ENCODE measurements at regions not wholly inside any gene's neighbourhood (a gene's known extent, or its start where the extent isn't known, plus 50 kb on each side); places are given as distances from the start of the nearest gene placed in this dataset.

GRCh38 chr2:123770996-123771720 lies 253.9 kb upstream of the CNTNAP5 start:
- H3K27me3 ChIP-seq: no peaks in the 10 kb centered on the region
- no peak for DNase-seq
- in situ Hi-C loops (cut with MboI; ENCODE audit: low pct_ligation_motif_present in 1 of 4, low pct_unique_long_range_greater_than_20kb in 1 of 4, low sequenced_read_pairs in 3 of 4) (no loop called here), intact Hi-C loops (cut with DNase I; ENCODE audit: low total_unique reads) (no loop called here)
- H3K27ac ChIP-seq: no peak overlapping the region
- no peaks in the 10 kb centered on the region for H3K36me3 ChIP-seq
- H3K4me1 ChIP-seq: no peaks in the 10 kb centered on the region
- H3K9me3 ChIP-seq: no peaks in the 10 kb centered on the region
- H3K4me3 ChIP-seq: no peak overlapping the region
- TF ChIP-seq EP300 (IDR thresholded peaks at IDR 0.05; ENCODE audit: low read depth) (no peak), POLR2A (IDR thresholded peaks at IDR 0.05) (no peak), POLR2AphosphoS5 (IDR thresholded peaks at IDR 0.05) (no peak)
- TF ChIP-seq, protein P1, sequence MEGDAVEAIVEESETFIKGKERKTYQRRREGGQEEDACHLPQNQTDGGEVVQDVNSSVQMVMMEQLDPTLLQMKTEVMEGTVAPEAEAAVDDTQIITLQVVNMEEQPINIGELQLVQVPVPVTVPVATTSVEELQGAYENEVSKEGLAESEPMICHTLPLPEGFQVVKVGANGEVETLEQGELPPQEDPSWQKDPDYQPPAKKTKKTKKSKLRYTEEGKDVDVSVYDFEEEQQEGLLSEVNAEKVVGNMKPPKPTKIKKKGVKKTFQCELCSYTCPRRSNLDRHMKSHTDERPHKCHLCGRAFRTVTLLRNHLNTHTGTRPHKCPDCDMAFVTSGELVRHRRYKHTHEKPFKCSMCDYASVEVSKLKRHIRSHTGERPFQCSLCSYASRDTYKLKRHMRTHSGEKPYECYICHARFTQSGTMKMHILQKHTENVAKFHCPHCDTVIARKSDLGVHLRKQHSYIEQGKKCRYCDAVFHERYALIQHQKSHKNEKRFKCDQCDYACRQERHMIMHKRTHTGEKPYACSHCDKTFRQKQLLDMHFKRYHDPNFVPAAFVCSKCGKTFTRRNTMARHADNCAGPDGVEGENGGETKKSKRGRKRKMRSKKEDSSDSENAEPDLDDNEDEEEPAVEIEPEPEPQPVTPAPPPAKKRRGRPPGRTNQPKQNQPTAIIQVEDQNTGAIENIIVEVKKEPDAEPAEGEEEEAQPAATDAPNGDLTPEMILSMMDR (IDR thresholded peaks at IDR 0.05): no peak
- 60% methylated on average over 1 of the region's 1 CpG; no CpG with 5 or more reads in 1 of the 2 donors for WGBS, 2 donors (ENCODE audit: low coverage in 1 of 2)

GRCh38 chr2:123771928-123772632 lies 253.0 kb upstream of the CNTNAP5 start:
- WGBS, 2 donors (ENCODE audit: low coverage in 1 of 2): 32 to 39% methylated on average over 2 of the region's 2 CpGs
- Histone ChIP-seq H3K4me3 (no peak overlapping the region), H3K27me3 (no peaks in the 10 kb centered on the region), H3K9me3 (no peaks in the 10 kb centered on the region), H3K36me3 (no peaks in the 10 kb centered on the region), H3K27ac (no peak overlapping the region), H3K4me1 (no peaks in the 10 kb centered on the region)
- in situ Hi-C loops (cut with MboI; ENCODE audit: low pct_ligation_motif_present in 1 of 4, low pct_unique_long_range_greater_than_20kb in 1 of 4, low sequenced_read_pairs in 3 of 4): no loop called here
- intact Hi-C loops (cut with DNase I; ENCODE audit: low total_unique reads): no loop called here
- DNase-seq: no peak
- TF ChIP-seq EP300 (IDR thresholded peaks at IDR 0.05; ENCODE audit: low read depth) (no peak), POLR2AphosphoS5 (IDR thresholded peaks at IDR 0.05) (no peak), POLR2A (IDR thresholded peaks at IDR 0.05) (no peak)
- TF ChIP-seq, protein P1 (IDR thresholded peaks at IDR 0.05): no peak

GRCh38 chr2:123777116-123777515 lies 248.0 kb upstream of the CNTNAP5 start:
- Histone ChIP-seq H3K9me3 (no peaks in the 10 kb centered on the region), H3K27me3 (no peaks in the 10 kb centered on the region), H3K4me1 (no peaks in the 10 kb centered on the region), H3K4me3 (no peak overlapping the region), H3K36me3 (no peaks in the 10 kb centered on the region), H3K27ac (no peak overlapping the region)
- WGBS, 2 donors (ENCODE audit: low coverage in 1 of 2): 73 to 75% methylated on average over 1 of the region's 1 CpG
- no peak for TF ChIP-seq POLR2A (IDR thresholded peaks at IDR 0.05)
- TF ChIP-seq EP300 (IDR thresholded peaks at IDR 0.05; ENCODE audit: low read depth): no peak
- no peak for TF ChIP-seq POLR2AphosphoS5 (IDR thresholded peaks at IDR 0.05)
- TF ChIP-seq, protein P1 (IDR thresholded peaks at IDR 0.05): no peak
- intact Hi-C loops (cut with DNase I; ENCODE audit: low total_unique reads) (no loop called here), in situ Hi-C loops (cut with MboI; ENCODE audit: low pct_ligation_motif_present in 1 of 4, low pct_unique_long_range_greater_than_20kb in 1 of 4, low sequenced_read_pairs in 3 of 4) (no loop called here)
- DNase-seq: no peak

DNA sequence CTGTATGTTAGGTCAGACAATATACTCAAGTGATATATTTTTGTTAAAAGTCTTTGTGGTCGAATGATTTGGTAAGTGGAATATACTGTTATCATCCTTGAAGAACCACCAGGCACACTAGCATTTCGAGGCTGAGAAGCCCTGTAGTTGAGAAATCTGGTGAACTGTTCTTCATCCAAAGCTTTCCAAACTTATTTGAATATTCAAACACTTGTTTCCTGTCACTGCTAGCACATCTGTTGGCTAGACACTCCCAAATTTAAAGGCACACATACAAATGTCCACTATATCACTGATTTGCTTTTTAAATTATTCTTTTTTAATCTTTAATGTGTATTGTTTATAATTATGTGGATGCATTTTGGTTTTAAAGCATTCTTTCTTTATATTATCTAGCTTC lies 241.9 kb upstream of the CNTNAP5 start:
- H3K4me1 ChIP-seq: no peaks in the 10 kb centered on the region
- intact Hi-C loops (cut with DNase I; ENCODE audit: low total_unique reads) (no loop called here), in situ Hi-C loops (cut with MboI; ENCODE audit: low pct_ligation_motif_present in 1 of 4, low pct_unique_long_range_greater_than_20kb in 1 of 4, low sequenced_read_pairs in 3 of 4) (no loop called here)
- TF ChIP-seq, protein P1 (IDR thresholded peaks at IDR 0.05): no peak
- TF ChIP-seq EP300 (IDR thresholded peaks at IDR 0.05; ENCODE audit: low read depth) (no peak), POLR2A (IDR thresholded peaks at IDR 0.05) (no peak), POLR2AphosphoS5 (IDR thresholded peaks at IDR 0.05) (no peak)
- DNase-seq: no peak
- WGBS, 2 donors (ENCODE audit: low coverage in 1 of 2): 38 to 44% methylated on average over 1 to 2 of the region's 2 CpGs
- no peak overlapping the region for H3K27ac ChIP-seq
- H3K4me3 ChIP-seq: no peak overlapping the region
- H3K9me3 ChIP-seq: peaks cover 0 to 7% of the 10 kb centered on the region in 2 donors
- H3K36me3 ChIP-seq: no peaks in the 10 kb centered on the region
- H3K27me3 ChIP-seq: no peaks in the 10 kb centered on the region
